Suprapubic skin (tissue), 4 donors: ENCODE measurements at regions not wholly inside any gene's neighbourhood (a gene's known extent, or its start where the extent isn't known, plus 50 kb on each side); places are given as distances from the start of the nearest gene placed in this dataset.

ENCODE experiments used
- EP300 ChIP-seq: sonication (generic); formaldehyde crosslinking; IDR thresholded peaks from one replicate; pipeline ENCODE4 v1.6.1; 2017; ENCODE audit warnings: antibody characterized with exemption
- POLR2A ChIP-seq, 2 donors: fragments of 450-650 bp; IDR thresholded peaks; one replicate each; pipeline ENCODE4 v1.6.1; 2017; ENCODE audit warnings: antibody characterized with exemption in 2 of 2, mild to moderate bottlenecking in 2 of 2, moderate library complexity in 2 of 2
- POLR2AphosphoS5 ChIP-seq, 3 donors: sonication (generic); formaldehyde crosslinking; IDR thresholded peaks; one replicate each; pipeline ENCODE4 v1.6.1; 2017; ENCODE audit warnings: antibody characterized with exemption in 3 of 3
- TF ChIP-seq, protein P1 (sequence below), 2 donors: fragments of 200-600 bp in 1 of 2; fragments of 450-650 bp in 1 of 2; sonication (generic) in 1 of 2; IDR thresholded peaks; one replicate each; pipeline ENCODE4 v1.5.1; 2016 to 2019; ENCODE audit warnings: antibody characterized with exemption in 2 of 2, mild to moderate bottlenecking in 1 of 2, moderate library complexity in 1 of 2

DNA sequence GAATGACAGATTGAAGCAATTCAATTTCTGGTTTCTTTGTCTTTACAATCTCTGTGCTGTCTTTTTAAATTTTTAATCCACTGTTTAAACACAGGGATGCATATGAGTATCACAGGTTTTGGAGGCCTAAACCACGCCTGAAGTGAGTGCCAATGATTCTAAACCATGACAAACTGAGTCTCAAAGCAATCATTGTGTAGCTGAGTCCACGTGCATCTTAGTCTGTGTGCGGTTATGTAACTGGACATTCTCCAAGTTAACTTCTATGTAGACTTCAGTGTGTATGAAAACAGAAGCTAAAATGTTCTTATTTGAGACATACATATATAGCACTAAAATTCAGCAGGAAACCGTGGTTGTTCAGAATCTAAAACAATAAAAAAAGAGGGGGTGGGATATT, 79.3 kb upstream of the ST8SIA6 start:
- no peak for TF ChIP-seq POLR2A (IDR thresholded peaks at IDR 0.05)
- TF ChIP-seq, protein P1, sequence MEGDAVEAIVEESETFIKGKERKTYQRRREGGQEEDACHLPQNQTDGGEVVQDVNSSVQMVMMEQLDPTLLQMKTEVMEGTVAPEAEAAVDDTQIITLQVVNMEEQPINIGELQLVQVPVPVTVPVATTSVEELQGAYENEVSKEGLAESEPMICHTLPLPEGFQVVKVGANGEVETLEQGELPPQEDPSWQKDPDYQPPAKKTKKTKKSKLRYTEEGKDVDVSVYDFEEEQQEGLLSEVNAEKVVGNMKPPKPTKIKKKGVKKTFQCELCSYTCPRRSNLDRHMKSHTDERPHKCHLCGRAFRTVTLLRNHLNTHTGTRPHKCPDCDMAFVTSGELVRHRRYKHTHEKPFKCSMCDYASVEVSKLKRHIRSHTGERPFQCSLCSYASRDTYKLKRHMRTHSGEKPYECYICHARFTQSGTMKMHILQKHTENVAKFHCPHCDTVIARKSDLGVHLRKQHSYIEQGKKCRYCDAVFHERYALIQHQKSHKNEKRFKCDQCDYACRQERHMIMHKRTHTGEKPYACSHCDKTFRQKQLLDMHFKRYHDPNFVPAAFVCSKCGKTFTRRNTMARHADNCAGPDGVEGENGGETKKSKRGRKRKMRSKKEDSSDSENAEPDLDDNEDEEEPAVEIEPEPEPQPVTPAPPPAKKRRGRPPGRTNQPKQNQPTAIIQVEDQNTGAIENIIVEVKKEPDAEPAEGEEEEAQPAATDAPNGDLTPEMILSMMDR (IDR thresholded peaks at IDR 0.05) = no peak
- TF ChIP-seq POLR2AphosphoS5 (IDR thresholded peaks at IDR 0.05) = no peak
- no peak for TF ChIP-seq EP300
